HepG2 (cell line): ENCODE measurements at regions not wholly inside any gene's neighbourhood (a gene's known extent, or its start where the extent isn't known, plus 50 kb on each side); places are given as distances from the start of the nearest gene placed in this dataset.
A peak's percentile ranks its signal among the peaks of the same experiment; 100 is the strongest.

Experiments used
- IRF2 ChIP-seq: IDR thresholded peaks from 2 replicates; pipeline ENCODE4 v1.6.1; 2018; ENCODE audit warnings: missing genetic modification reagents, missing compliant biosample characterization
- KDM2A ChIP-seq: sonication (generic); formaldehyde crosslinking; IDR thresholded peaks from 2 replicates; pipeline ENCODE4 v1.4.0; 2020; ENCODE audit warnings: low read depth, missing genetic modification reagents, borderline replicate concordance
- MED13 ChIP-seq: sonication (generic); formaldehyde crosslinking; IDR thresholded peaks from 2 replicates; pipeline ENCODE4 v1.5.0; 2020; ENCODE audit warnings: missing genetic modification reagents
- NFAT5 ChIP-seq: sonication (generic); formaldehyde crosslinking; IDR thresholded peaks from 2 replicates; pipeline ENCODE4 v1.4.0; 2020; ENCODE audit warnings: missing genetic modification reagents
- NFKBIZ ChIP-seq: IDR thresholded peaks from 2 replicates; pipeline ENCODE4 v1.6.1; 2018; ENCODE audit warnings: missing genetic modification reagents, missing compliant biosample characterization
- PRDM10 ChIP-seq: sonication (generic); formaldehyde crosslinking; IDR thresholded peaks from 2 replicates; pipeline ENCODE4 v1.4.0; 2020; ENCODE audit warnings: low read depth, missing genetic modification reagents
- SNAI1 ChIP-seq: sonication (generic); formaldehyde crosslinking; IDR thresholded peaks from 2 replicates; pipeline ENCODE4 v1.5.0; 2020; ENCODE audit warnings: mild to moderate bottlenecking, missing genetic modification reagents, borderline replicate concordance
- ZFP36L1 ChIP-seq: sonication (generic); formaldehyde crosslinking; IDR thresholded peaks from 2 replicates; pipeline ENCODE4 v1.8.0; 2022; ENCODE audit warnings: mild to moderate bottlenecking, missing genetic modification reagents, moderate library complexity
- ZNF264 ChIP-seq: sonication (generic); formaldehyde crosslinking; IDR thresholded peaks from 2 replicates; pipeline ENCODE4 v1.4.0; 2020; ENCODE audit warnings: missing genetic modification reagents
- ZNF354B ChIP-seq: sonication (generic); formaldehyde crosslinking; IDR thresholded peaks from 2 replicates; pipeline ENCODE4 v1.8.0; 2022; ENCODE audit warnings: mild to moderate bottlenecking, missing genetic modification reagents
- ZNF558 ChIP-seq: sonication (generic); formaldehyde crosslinking; IDR thresholded peaks from 2 replicates; pipeline ENCODE4 v1.9.0; 2022; ENCODE audit warnings: mild to moderate bottlenecking, missing genetic modification reagents, borderline replicate concordance
- ZNF850 ChIP-seq: sonication (generic); formaldehyde crosslinking; conservative IDR thresholded peaks from 2 replicates; pipeline ENCODE4 v1.9.0; 2021; ENCODE audit warnings: mild to moderate bottlenecking, missing genetic modification reagents
- ZNF879 ChIP-seq: sonication (generic); formaldehyde crosslinking; IDR thresholded peaks from 2 replicates; pipeline ENCODE4 v1.8.1; 2023; ENCODE audit warnings: missing genetic modification reagents
- TF ChIP-seq, protein P1 (sequence below): sonication (generic); formaldehyde crosslinking; IDR thresholded peaks from 2 replicates; pipeline ENCODE4 v1.4.0; 2020; ENCODE audit warnings: missing genetic modification reagents, borderline replicate concordance
- TF ChIP-seq, protein P2 (sequence below): IDR thresholded peaks from 2 replicates; pipeline ENCODE4 v1.6.1; 2016; ENCODE audit warnings: missing biosample characterization, missing genetic modification reagents, low read depth

GRCh38 chr11:93922830-93923229, 72.4 kb upstream of the VSTM5 start (continued):
- TF ChIP-seq PRDM10 (CRISPR knock-in tag) (peak; percentile 25; the same call in 1 of the 2 replicates), ZNF850 (CRISPR knock-in tag) (no peak), ZNF558 (no peak), IRF2 (CRISPR knock-in tag) (no peak), ZFP36L1 (CRISPR knock-in tag) (no peak), NFKBIZ (CRISPR knock-in tag) (no peak), ZNF354B (CRISPR knock-in tag) (no peak), SNAI1 (no peak), KDM2A (CRISPR knock-in tag) (no peak), ZNF879 (CRISPR knock-in tag) (no peak), MED13 (CRISPR knock-in tag) (no peak), NFAT5 (CRISPR knock-in tag) (no peak), ZNF264 (CRISPR knock-in tag) (peak; percentile 48; the same call in 1 of the 2 replicates)
- TF ChIP-seq, protein P1, sequence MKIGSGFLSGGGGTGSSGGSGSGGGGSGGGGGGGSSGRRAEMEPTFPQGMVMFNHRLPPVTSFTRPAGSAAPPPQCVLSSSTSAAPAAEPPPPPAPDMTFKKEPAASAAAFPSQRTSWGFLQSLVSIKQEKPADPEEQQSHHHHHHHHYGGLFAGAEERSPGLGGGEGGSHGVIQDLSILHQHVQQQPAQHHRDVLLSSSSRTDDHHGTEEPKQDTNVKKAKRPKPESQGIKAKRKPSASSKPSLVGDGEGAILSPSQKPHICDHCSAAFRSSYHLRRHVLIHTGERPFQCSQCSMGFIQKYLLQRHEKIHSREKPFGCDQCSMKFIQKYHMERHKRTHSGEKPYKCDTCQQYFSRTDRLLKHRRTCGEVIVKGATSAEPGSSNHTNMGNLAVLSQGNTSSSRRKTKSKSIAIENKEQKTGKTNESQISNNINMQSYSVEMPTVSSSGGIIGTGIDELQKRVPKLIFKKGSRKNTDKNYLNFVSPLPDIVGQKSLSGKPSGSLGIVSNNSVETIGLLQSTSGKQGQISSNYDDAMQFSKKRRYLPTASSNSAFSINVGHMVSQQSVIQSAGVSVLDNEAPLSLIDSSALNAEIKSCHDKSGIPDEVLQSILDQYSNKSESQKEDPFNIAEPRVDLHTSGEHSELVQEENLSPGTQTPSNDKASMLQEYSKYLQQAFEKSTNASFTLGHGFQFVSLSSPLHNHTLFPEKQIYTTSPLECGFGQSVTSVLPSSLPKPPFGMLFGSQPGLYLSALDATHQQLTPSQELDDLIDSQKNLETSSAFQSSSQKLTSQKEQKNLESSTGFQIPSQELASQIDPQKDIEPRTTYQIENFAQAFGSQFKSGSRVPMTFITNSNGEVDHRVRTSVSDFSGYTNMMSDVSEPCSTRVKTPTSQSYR = peak; percentile 67; the same call in 1 of the 2 replicates
- TF ChIP-seq, protein P2, sequence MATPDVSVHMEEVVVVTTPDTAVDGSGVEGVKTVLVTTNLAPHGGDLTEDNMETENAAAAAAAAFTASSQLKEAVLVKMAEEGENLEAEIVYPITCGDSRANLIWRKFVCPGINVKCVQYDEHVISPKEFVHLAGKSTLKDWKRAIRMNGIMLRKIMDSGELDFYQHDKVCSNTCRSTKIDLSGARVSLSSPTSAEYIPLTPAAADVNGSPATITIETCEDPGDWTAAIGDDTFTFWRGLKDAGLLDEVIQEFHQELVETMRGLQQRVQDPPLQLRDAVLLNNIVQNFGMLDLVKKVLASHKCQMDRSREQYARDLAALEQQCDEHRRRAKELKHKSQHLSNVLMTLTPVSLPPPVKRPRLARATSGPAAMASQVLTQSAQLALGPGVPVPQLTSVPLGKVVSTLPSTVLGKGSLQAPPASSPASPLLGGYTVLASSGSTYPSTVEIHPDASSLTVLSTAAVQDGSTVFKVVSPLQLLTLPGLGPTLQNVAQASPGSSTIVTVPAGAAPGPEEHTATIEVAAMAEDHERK = no peak
